IPS DF 6.9 (cell line): ENCODE measurements at regions not wholly inside any gene's neighbourhood (a gene's known extent, or its start where the extent isn't known, plus 50 kb on each side); places are given as distances from the start of the nearest gene placed in this dataset.

ENCODE experiments used
- DNase-seq: peaks from one replicate; pipeline ENCODE4 v3.0.0-alpha.2; 2013; ENCODE audit warnings: low read depth, low spot score
- H3K27ac ChIP-seq: one replicate; pipeline ENCODE4 v1.5.1; 2013; ENCODE audit warnings: low read length, control low read depth
- H3K27me3 ChIP-seq: 2 replicates; pipeline ENCODE4 v1.6.1; 2013; ENCODE audit warnings: mild to moderate bottlenecking, low read length; ENCODE audit not compliant: control insufficient read depth, insufficient read depth
- H3K36me3 ChIP-seq: 2 replicates; pipeline ENCODE4 v1.6.1; 2013; ENCODE audit warnings: low read length; ENCODE audit not compliant: control insufficient read depth, insufficient read depth
- H3K4me1 ChIP-seq: 2 replicates; pipeline ENCODE4 v1.6.1; 2013; ENCODE audit warnings: low read length; ENCODE audit not compliant: control insufficient read depth, insufficient read depth
- H3K4me3 ChIP-seq: 2 replicates; pipeline ENCODE4 v1.5.1; 2013; ENCODE audit warnings: mild to moderate bottlenecking, low read length
- H3K9me3 ChIP-seq: 2 replicates; pipeline ENCODE4 v1.6.1; 2013; ENCODE audit warnings: low read length, inconsistent platforms; ENCODE audit not compliant: control insufficient read depth, insufficient read depth
- WGBS: extraction: QIAGEN DNeasy Blood & Tissue Kit; methylation state at CpG from one replicate; pipeline ENCODE4 v1.1.7; 2013; ENCODE audit warnings: mixed read lengths, missing lambda C conversion rate; ENCODE audit not compliant: insufficient read length, insufficient coverage; 5-methylcytosine and 5-hydroxymethylcytosine counted together

DNA sequence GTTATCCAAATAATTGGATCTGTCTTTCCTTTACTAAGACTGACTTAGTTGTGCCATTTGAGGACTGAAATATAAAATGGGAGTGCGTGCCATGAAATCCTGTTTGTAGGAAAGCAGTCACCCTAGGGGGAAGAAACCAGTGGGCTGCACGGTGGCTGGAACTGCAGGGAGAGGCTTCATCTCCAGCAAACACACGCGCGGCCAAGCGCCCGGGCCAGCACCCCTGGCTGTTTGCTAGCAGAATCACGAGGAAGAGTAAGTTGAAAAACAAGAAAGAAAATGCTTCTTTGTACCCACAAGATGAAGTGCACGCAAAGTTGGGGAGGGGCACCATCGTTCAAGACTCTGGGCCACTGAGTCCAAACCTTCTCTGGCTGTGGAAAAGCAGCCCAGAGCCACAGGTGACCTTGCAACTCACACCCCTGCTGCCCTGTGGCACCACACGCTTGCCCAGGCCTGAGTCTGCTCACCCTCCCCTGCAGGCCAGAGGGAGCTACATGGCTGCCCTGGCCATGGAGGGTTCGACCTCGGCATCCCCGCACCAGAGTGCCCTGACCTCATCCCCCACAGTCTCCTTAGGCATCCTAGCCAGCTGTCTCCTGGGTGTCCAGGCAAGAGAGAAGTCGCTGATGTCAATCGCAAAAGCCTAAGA, 55.2 kb downstream of the IRX2 start:
- no peaks in the 10 kb centered on the region for H3K4me1 ChIP-seq
- no peaks in the 10 kb centered on the region; the same call in 1 of the 2 replicates for H3K27me3 ChIP-seq
- no peak for DNase-seq
- H3K9me3 ChIP-seq: no peaks in the 10 kb centered on the region
- no peaks in the 10 kb centered on the region for H3K36me3 ChIP-seq
- no peak overlapping the region for H3K4me3 ChIP-seq
- no peak overlapping the region for H3K27ac ChIP-seq
- WGBS: no CpG with 5 or more reads among the region's 16 CpGs

DNA sequence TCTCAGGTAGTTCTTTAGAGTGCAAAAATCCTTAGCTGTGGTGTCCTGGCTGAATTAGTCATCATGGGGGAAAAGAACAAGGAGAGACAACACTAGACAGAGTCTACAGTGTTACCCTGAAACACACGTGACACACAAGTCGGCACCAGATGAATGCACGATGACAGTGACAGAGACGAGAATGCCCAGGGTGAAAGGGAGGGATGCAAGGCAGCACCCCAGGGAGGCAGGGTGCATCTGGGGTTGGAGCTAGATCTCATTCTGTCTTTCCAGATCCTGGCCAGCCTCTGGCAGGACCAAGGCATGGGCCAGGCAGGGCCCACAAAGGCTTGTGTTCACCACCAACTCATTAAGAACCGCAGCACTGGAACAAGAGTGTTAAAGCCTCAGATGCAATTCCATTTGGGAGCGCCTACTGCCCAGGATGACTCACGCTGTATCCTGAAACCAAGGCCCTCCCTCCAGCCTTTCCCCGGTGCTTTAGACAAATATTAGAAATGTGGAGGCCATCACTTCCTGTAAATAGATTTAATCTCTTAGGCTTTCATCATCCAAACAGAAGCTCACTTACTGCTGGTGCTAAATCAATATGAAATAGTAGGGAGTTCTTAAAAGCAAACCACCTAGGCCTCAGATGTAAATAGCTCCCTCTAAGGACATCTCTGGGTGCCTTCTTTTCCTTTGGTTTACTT, 56.1 kb downstream of the IRX2 start:
- H3K27me3 ChIP-seq: no peaks in the 10 kb centered on the region; the same call in 1 of the 2 replicates
- H3K4me1 ChIP-seq: no peaks in the 10 kb centered on the region
- no CpG with 5 or more reads among the region's 8 CpGs for WGBS
- no peak for DNase-seq
- no peaks in the 10 kb centered on the region for H3K36me3 ChIP-seq
- no peak overlapping the region for H3K27ac ChIP-seq
- H3K9me3 ChIP-seq: no peaks in the 10 kb centered on the region
- H3K4me3 ChIP-seq: no peak overlapping the region

DNA sequence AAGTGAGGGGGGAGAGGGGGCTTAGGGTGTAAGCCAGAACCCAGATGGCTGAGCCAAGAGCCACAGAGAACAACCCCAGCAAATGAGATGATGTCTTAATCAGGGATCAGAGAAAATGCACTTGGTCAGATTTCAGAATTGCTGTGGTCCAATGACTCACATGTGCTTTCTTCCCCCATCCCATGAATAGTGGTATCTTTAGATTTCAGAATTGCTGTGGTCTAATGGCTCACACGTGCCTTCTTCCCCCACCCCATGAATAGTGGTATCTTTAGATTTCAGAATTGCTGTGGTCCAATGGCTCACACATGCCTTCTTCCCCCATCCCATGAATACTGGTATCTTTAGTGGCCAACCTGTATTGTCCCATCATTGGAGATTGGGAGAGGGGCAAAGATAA, 59.9 kb downstream of the IRX2 start:
- no CpG with 5 or more reads among the region's 1 CpG for WGBS
- Histone ChIP-seq H3K27ac (no peak overlapping the region), H3K27me3 (no peaks in the 10 kb centered on the region; the same call in 1 of the 2 replicates)

DNA sequence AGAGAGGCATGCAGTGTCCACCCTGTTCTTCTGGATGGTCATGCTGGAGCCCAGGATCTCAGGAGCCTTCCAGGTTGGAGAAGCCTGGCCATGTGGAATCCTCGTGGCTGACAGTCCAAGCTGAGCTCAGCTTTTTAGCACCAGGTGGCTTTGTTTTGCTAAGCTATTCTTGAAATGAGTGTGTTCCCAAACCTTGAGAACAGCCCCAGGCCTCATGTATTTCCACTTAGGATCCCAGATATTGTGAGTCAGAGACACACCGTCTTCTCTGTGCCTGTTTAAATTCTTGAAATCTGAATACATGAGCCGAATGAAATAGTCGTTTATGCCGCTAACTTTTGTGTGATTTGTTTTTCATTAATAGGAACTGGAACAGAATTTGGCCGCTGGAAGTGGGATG, 61.2 kb downstream of the IRX2 start:
- H3K4me3 ChIP-seq: no peak overlapping the region
- no peak for DNase-seq
- no peaks in the 10 kb centered on the region; the same call in 1 of the 2 replicates for H3K4me1 ChIP-seq
- WGBS: no CpG with 5 or more reads among the region's 6 CpGs
- H3K9me3 ChIP-seq: no peaks in the 10 kb centered on the region
- no peak overlapping the region for H3K27ac ChIP-seq
- H3K27me3 ChIP-seq: no peaks in the 10 kb centered on the region; the same call in 1 of the 2 replicates
- H3K36me3 ChIP-seq: no peaks in the 10 kb centered on the region

More for the DNA sequence above, 59.9 kb downstream of the IRX2 start:
- no peaks in the 10 kb centered on the region for H3K9me3 ChIP-seq
- H3K36me3 ChIP-seq: no peaks in the 10 kb centered on the region
- no peak for DNase-seq
- no peak overlapping the region for H3K4me3 ChIP-seq
- no peaks in the 10 kb centered on the region for H3K4me1 ChIP-seq

DNA sequence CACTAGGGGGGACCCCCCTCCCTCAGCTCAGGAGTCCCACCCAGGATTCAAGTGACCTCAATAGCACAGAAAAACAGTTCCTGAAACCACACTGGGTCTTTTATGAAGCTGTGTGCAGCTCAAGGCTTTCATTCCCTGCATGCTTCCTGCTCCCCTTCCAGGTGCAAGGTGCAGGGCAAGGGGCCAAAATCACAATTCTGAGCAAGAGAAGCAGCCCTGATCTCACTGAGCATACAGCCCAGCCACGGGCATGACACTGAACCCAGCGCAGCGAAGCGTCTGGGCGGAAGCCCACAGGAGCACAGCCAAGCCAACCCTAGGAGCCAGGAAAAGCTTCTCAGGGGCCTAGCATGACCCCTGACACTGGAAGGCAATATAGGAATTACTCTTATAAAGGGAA, 62.9 kb downstream of the IRX2 start:
- no CpG with 5 or more reads among the region's 5 CpGs for WGBS
- H3K36me3 ChIP-seq: no peaks in the 10 kb centered on the region
- no peak overlapping the region for H3K27ac ChIP-seq
- no peaks in the 10 kb centered on the region for H3K9me3 ChIP-seq
- no peak overlapping the region for H3K4me3 ChIP-seq
- DNase-seq: no peak
- no peaks in the 10 kb centered on the region; the same call in 1 of the 2 replicates for H3K4me1 ChIP-seq
- H3K27me3 ChIP-seq: no peaks in the 10 kb centered on the region; the same call in 1 of the 2 replicates

DNA sequence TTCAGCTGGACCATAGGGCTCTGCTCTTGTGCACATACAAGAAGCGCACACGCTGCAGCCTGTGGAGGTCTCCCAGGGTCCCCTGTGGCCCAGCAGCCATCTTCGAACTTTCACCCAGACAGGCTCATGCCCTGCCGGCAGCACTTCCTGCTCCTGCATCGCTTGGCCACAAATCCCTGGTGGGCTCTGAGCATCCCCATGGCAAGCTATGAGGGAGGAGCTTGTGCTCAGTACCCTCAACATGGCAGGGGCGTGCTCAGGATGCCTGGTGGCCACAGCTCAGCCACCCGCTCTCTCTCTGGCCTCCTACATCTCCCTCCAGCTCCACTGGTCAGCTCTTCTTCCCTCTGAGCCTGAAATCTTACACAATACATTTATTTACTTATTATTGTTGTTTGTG, 63.7 kb downstream of the IRX2 start:
- DNase-seq: no peak
- no peaks in the 10 kb centered on the region for H3K36me3 ChIP-seq
- no peaks in the 10 kb centered on the region for H3K27me3 ChIP-seq
- H3K9me3 ChIP-seq: no peaks in the 10 kb centered on the region
- no peaks in the 10 kb centered on the region; the same call in 1 of the 2 replicates for H3K4me1 ChIP-seq
- WGBS: no CpG with 5 or more reads among the region's 7 CpGs
- H3K27ac ChIP-seq: no peak overlapping the region
- no peak overlapping the region for H3K4me3 ChIP-seq

DNA sequence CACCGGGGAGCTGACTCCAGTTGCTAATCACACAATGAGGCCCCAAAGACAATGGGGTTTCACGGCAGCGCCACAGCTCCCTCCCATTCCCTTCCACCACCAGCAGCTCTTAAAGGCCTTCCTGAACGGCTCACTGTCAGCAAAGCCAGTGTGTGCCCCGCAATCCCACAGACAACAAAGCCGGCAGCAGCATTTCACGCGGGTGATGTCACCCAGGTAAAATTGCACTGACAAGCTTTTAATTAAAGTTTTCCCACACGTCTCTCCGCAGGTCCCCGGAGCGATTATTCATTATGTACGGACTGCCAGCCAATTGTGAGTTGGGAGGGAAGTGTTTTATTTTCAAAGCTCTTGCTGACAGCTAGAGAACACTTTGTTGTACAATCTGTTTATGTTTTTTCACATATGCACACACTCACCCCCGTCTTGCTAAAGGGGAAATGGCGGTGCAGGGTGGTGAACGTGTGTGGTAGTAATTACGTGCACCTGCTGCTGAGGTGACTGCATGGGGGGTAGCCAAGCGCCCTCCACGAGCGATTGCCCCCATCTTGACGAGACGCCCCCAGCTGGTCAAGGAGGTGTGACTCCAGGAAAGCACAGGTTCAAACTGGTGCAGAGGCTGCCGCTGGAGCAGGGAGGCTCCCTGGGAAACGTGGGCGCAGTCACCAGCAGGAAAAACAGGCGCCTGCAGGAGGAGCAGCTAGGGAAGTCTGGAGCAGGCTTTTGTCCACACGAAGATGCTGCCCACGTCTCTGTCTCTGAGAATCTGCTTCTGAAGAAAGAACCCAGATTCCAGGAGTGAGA, 65.0 kb downstream of the IRX2 start:
- no peak overlapping the region for H3K27ac ChIP-seq
- H3K36me3 ChIP-seq: no peaks in the 10 kb centered on the region
- DNase-seq: no peak
- no CpG with 5 or more reads among the region's 28 CpGs for WGBS
- H3K4me1 ChIP-seq: no peaks in the 10 kb centered on the region; the same call in 1 of the 2 replicates
- H3K4me3 ChIP-seq: no peak overlapping the region
- no peaks in the 10 kb centered on the region for H3K9me3 ChIP-seq
- no peaks in the 10 kb centered on the region for H3K27me3 ChIP-seq

DNA sequence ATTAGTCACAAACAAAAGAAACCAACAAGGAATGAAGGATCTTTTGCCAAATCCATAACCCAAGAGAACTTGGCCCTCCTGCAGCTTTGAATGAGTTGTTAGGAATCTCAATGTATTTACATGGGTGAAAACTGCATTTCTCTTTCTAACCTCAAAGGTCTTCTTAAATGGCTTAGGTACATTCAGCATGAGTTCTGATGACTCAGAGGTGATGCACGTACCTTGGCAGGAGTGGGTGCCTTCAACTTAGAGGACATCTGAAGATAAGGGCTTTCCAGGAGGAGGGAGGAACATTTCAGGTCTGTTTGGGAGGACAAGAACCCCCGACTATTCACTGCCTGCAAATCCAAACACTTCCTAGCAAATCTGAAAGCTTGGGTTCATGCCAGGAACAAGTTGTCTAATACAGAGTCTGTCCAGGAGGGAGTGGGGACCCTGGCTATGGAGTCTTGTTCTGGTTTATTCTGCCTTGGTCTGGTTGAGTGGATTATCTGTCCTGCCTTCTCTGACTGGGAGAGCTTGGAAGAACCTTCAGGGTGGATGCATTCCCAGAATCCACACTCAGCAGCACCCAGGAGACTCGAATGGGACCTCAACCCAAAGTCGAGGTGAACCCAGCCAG, 65.7 kb downstream of the IRX2 start:
- H3K4me1 ChIP-seq: no peaks in the 10 kb centered on the region; the same call in 1 of the 2 replicates
- WGBS: no CpG with 5 or more reads among the region's 4 CpGs

DNA sequence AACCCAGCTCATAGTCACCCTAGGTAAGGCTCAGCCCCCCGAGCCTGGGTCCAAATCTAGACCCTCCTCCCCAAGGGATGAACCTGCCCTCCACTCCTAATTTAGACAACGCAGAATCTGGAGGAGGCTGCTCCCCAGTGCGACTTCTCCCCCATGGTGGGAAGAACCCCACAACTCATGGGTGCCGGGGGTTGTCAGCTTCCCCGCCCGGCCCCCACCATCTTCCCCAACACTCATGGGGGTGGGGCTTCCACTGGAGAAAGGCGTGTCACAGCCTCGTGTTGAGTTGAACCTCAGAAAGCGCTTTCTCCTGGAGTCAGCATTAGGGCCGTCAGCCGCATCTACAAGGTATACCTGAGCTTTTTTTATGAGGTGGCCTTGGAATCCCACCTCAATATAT, 66.9 kb downstream of the IRX2 start:
- no peaks in the 10 kb centered on the region for H3K36me3 ChIP-seq
- H3K27ac ChIP-seq: no peak overlapping the region
- WGBS: no CpG with 5 or more reads among the region's 11 CpGs
- H3K9me3 ChIP-seq: no peaks in the 10 kb centered on the region
- no peaks in the 10 kb centered on the region; the same call in 1 of the 2 replicates for H3K4me1 ChIP-seq
- no peak for DNase-seq
- no peaks in the 10 kb centered on the region for H3K27me3 ChIP-seq
- H3K4me3 ChIP-seq: no peak overlapping the region

More for the DNA sequence above, 65.7 kb downstream of the IRX2 start:
- Histone ChIP-seq H3K4me3 (no peak overlapping the region), H3K9me3 (no peaks in the 10 kb centered on the region), H3K27me3 (no peaks in the 10 kb centered on the region), H3K27ac (no peak overlapping the region), H3K36me3 (no peaks in the 10 kb centered on the region)
- DNase-seq: no peak

DNA sequence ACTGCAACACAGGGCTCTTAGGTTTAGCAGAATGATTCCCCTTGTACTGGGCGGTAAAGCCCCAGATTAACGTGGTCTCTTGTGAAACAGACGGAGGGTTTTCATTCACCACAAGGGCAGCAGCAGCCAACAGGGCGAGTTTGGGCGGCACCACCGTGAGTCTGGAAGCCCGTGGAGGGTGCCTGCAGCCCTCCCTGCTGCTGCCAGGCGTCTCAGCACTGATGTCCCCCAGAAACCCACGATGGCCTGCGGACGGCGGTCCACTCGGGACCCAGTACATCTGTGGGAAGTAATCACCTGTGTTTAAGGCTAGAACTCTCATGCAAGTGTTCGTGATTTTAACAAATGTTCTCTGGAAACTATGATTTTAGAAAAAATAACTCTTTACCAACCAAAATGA, 67.8 kb downstream of the IRX2 start:
- no CpG with 5 or more reads among the region's 14 CpGs for WGBS
- Histone ChIP-seq H3K27ac (no peak overlapping the region), H3K4me1 (no peaks in the 10 kb centered on the region; the same call in 1 of the 2 replicates), H3K9me3 (no peaks in the 10 kb centered on the region), H3K4me3 (no peak overlapping the region), H3K27me3 (no peaks in the 10 kb centered on the region), H3K36me3 (no peaks in the 10 kb centered on the region)
- no peak for DNase-seq
